Embryonic facial prominence (tissue), 1 donor: ENCODE measurements at regions not wholly inside any gene's neighbourhood (a gene's known extent, or its start where the extent isn't known, plus 50 kb on each side); places are given as distances from the start of the nearest gene placed in this dataset.

ENCODE experiments used
- DNase-seq: peaks from one replicate; pipeline ENCODE4 v3.0.0-alpha.2; 2016; ENCODE audit errors: extremely low spot score

GRCh38 chr2:120898496-120898895 is 162.8 kb downstream of the GLI2 start:
- DNase-seq = no peak

- no peak for DNase-seq
Measured at GRCh38 chr2:120898961-120899750, 163.5 kb downstream of the GLI2 start.

GRCh38 chr2:120899771-120900170 is 164.1 kb downstream of the GLI2 start:
- DNase-seq = no peak

- no peak for DNase-seq
Measured at GRCh38 chr2:120901201-120901600, 165.5 kb downstream of the GLI2 start.

GRCh38 chr2:120902592-120902991 is 166.9 kb downstream of the GLI2 start:
- DNase-seq = no peak

- no peak for DNase-seq
Measured at GRCh38 chr2:120904379-120904778, 168.7 kb downstream of the GLI2 start.

- DNase-seq = peak; percentile 53
Measured at GRCh38 chr2:120904830-120905234, 169.2 kb downstream of the GLI2 start.

GRCh38 chr2:120905298-120905697 is 169.6 kb downstream of the GLI2 start:
- DNase-seq = no peak

- no peak for DNase-seq
Measured at GRCh38 chr2:120905824-120906571, 170.3 kb downstream of the GLI2 start.

GRCh38 chr2:120906914-120907313 is 171.2 kb downstream of the GLI2 start:
- DNase-seq = no peak

- no peak for DNase-seq
Measured at GRCh38 chr2:120907822-120908221, 172.2 kb downstream of the GLI2 start.

- no peak for DNase-seq
Measured at GRCh38 chr2:120908314-120908975, 172.8 kb downstream of the GLI2 start.

- no peak for DNase-seq
Measured at GRCh38 chr2:120909102-120909501, 173.4 kb downstream of the GLI2 start.

GRCh38 chr2:120910164-120910563 is 174.5 kb downstream of the GLI2 start:
- DNase-seq = no peak

- no peak for DNase-seq
Measured at GRCh38 chr2:120910956-120911951, 175.6 kb downstream of the GLI2 start.

GRCh38 chr2:120912101-120912985 is 176.7 kb downstream of the GLI2 start:
- no peak for DNase-seq

- no peak for DNase-seq
Measured at GRCh38 chr2:120913972-120914838, 178.5 kb downstream of the GLI2 start.

- DNase-seq = no peak
Measured at GRCh38 chr2:120914839-120915521, 179.3 kb downstream of the GLI2 start.

GRCh38 chr2:120915670-120916069 is 180.0 kb downstream of the GLI2 start:
- DNase-seq = no peak
